Fibroblast of mammary gland (primary cell): ENCODE measurements at regions not wholly inside any gene's neighbourhood (a gene's known extent, or its start where the extent isn't known, plus 50 kb on each side); places are given as distances from the start of the nearest gene placed in this dataset.

Experiments
- DNase-seq: peaks from one replicate; pipeline ENCODE4 v3.0.0-alpha.2; 2010; ENCODE audit warnings: low read depth
- H3K4me3 ChIP-seq: 2 replicates; pipeline ENCODE4 v1.5.1; 2011; ENCODE audit warnings: low read depth, mild to moderate bottlenecking, low read length, moderate library complexity; ENCODE audit not compliant: control insufficient read depth
- TF ChIP-seq, protein P1 (sequence below): conservative IDR thresholded peaks from 2 replicates; pipeline ENCODE4 v1.5.1; 2011; ENCODE audit warnings: low read depth, low read length, inconsistent platforms; ENCODE audit not compliant: control insufficient read depth, insufficient read depth

DNA sequence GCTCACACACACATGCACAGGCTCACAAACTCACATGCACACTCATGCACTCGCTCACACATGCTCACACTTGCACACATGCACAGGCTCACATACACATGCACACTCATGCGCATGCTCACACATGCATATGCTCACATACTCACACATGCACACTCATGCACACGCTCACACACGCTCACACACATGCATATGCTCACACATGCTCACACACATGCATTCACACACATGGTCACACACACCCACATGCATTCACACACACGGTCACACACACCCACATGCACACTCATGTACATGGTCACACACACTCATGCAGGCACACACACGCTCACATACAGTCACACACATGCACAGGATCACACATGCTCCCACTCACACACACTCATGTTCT is 132.8 kb upstream of the SMAD3 start:
- TF ChIP-seq, protein P1, sequence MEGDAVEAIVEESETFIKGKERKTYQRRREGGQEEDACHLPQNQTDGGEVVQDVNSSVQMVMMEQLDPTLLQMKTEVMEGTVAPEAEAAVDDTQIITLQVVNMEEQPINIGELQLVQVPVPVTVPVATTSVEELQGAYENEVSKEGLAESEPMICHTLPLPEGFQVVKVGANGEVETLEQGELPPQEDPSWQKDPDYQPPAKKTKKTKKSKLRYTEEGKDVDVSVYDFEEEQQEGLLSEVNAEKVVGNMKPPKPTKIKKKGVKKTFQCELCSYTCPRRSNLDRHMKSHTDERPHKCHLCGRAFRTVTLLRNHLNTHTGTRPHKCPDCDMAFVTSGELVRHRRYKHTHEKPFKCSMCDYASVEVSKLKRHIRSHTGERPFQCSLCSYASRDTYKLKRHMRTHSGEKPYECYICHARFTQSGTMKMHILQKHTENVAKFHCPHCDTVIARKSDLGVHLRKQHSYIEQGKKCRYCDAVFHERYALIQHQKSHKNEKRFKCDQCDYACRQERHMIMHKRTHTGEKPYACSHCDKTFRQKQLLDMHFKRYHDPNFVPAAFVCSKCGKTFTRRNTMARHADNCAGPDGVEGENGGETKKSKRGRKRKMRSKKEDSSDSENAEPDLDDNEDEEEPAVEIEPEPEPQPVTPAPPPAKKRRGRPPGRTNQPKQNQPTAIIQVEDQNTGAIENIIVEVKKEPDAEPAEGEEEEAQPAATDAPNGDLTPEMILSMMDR: no peak
- no peak overlapping the region for H3K4me3 ChIP-seq
- no peak for DNase-seq

DNA sequence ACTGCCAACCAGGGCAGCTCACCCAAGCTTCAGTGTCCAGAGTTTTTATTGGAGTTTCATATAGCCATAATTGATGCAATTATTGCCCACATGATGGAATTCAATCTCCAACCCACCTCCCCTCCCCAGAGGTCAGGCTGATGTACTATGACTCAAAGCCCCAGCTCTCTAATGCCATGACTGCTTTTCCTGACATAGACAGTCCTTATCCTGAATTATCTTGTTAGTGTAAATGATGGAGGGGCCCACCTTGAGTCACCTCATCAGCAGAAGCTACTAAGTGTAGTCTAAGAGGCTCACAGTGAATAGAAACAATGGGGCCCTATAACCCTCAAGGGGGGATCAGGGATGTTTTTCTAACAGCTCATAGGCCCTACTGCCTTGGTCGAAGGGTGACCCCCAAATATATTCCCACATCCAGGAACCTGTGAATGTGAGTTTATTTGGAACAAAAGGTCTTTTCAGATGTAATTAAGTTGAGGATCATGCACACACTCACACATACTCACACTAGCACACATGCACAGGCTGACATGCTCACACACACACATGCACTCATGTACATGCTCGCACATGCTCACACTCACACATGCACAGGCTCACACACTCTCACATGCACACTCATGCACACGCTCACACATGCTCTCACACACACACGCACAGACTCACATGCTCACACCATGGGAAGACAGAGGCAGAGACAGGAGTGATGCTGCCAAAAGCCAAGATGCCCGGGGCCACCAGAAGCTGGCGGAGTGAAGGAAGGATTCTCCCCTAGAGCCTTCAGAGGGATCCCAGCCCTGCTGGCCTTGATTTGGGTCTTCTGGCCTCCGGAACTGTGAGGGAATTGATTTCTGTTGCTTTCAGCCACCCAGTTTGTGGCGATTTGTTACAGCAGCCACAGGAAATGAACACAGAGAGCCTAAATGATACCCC is 131.2 kb upstream of the SMAD3 start:
- DNase-seq: no peak
- no peak overlapping the region for H3K4me3 ChIP-seq
- TF ChIP-seq, protein P1: no peak

DNA sequence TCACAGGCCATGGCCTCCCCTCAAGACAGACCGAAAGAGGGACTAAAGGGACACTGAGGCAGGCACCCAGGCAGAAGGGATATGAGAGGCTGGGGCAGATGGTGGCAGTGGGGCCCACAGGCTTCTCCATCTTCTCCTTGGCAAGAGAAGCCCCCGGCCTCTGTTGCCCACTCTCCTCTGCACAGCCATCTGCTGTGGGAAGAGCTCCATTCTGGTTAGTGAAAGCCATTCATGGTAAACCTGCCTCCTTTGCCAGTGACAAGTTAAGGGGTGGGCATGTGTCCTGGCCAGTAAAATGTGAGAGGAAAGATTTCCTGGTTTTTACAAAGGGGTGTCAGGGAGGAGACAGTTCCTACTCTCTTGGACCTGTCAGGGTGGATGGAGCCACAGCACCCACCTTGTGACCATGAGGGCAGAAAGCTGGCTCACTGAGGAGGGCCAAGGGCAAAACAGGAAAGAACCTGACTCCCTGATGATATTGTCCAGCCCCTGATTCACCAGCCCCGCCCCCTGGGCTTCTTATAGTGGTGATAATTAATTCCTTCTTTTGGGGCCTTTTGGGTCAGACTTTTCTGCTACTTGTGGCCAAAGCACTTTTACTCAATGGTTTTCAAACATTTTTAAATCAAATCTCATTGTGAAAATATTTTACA is 130.4 kb upstream of the SMAD3 start:
- H3K4me3 ChIP-seq: no peak overlapping the region
- DNase-seq: peak; percentile 19
- TF ChIP-seq, protein P1: no peak

DNA sequence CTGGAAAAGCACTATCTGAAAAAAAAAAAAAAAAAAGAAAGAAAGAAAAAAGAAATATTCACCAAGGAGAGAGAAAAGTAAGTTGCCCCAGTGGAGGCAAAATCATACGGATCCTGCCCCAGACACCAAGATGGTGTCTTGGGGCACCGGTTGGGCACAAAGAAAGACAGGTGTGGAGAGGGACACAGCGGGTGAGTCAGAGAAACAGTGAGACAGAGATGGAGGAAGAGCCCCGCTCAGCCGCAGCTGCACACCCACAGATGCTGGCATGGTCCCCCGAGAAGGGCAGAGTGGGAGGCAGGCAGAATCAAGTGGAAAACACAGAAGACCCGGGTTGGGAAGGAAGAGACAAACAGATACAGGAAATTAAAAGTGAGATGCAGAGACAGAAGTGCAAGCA is 129.7 kb upstream of the SMAD3 start:
- TF ChIP-seq, protein P1: no peak
- no peak overlapping the region for H3K4me3 ChIP-seq
- peak; percentile 11 for DNase-seq

DNA sequence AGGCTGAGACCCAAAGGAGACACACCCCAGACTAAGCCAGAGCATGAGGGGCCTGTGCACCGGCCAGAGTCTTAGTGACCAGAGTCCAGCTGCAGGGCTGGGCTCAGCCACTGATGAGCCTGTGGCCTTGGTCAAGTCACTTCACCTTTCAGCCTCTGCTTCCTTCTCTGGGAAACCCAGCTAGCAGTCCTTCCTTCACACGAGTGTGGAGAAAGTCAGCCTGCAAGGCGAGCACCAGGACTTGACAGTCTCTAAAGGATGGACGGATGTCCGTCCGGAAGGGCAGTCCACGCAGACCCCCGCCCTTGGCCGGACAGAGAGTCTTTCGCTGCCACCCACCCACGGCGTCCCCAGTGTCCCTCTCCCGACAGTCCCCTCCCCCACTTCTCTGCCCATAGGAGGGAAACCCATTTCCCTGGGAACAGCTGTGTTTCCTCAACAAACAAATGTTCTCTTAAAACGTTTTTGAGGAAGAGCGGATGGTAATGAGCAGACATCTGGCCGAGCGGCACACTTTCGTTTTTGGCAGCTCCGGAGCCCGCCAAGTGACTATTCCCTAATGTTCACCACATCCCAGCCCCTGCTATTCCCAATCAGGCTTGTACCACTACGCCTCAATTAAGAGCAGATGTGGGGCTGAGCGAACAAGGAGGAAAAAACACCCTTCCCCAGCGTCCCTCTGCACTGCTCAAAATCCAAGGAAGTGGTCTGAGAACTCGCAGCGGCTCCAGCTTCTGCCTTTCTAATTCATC is 129.1 kb upstream of the SMAD3 start:
- peak; percentile 87 for DNase-seq
- peak overlapping the region; percentile 50 for H3K4me3 ChIP-seq
- TF ChIP-seq, protein P1: no peak

DNA sequence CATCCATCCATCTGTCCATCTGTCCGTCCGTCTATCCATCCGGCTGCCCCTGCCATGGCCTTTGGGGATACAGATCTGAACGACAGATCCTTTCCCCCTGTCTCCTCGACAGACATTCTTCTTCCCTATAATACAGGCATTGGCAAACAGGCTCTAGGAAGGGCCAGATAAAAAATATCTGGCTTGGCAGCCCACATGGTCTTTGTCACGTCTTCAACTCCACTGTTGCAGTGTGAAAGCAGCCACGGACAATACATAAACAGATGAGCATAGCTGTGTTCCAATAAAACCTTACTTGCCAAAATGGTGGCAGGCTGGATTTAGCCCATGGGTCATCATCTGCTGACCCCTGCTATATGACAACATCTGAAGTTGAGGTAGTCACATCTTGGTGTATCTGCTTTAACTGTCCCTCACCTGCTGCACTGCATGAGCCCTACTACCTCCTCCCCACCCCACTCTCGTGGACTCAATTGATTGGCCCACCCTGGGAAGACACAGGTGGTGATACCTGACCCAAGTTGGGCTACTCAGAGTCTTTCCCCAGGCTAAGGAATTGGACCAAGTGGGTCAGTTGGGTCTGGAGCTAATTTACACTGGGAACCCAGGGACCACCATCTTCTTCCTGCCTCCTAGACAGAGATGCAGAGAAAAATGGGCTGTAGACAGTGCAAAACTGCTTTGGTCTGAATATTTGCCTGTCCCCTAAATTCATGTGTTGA is 128.4 kb upstream of the SMAD3 start:
- no peak for DNase-seq
- TF ChIP-seq, protein P1: no peak
- peak overlapping the region; percentile 50 for H3K4me3 ChIP-seq
